ENCODE measurements at regions not wholly inside any gene's neighbourhood (a gene's known extent, or its start where the extent isn't known, plus 50 kb on each side); places are given as distances from the start of the nearest gene placed in this dataset.

- H3K4me3 ChIP-seq, result no peak overlapping the region
- no peak for TF ChIP-seq JUNB (IDR thresholded peaks at IDR 0.05; ENCODE audit: unreplicated experiment)
- TF ChIP-seq ZNF331 (CRISPR knock-in tag; IDR thresholded peaks at IDR 0.05; ENCODE audit: low read depth), result no peak
- no peak for TF ChIP-seq STAT1 (IDR thresholded peaks at IDR 0.05; ENCODE audit: unreplicated experiment)
- TF ChIP-seq CTCF (conservative IDR thresholded peaks at IDR 0.05; ENCODE audit: low read depth in 2 of 2), result no peak
- 0 out of 3 replicates have a peak, but pooled peaks cover 3% of the 10 kb centered on the region for H3K36me3 Mint-ChIP-seq (ENCODE audit: low read depth)
These were observed 203.5 kb downstream of the TAF11L14 start for GRCh38 chr5:17837757-17838156.

GRCh38 chr5:17838469-17838868, 204.2 kb downstream of the TAF11L14 start:
- Histone ChIP-seq H3K27ac (ENCODE audit: low read depth) (no peak overlapping the region), H3K4me3 (no peak overlapping the region), H3K4me2 (no peak overlapping the region), H3K27me3 (ENCODE audit: insufficient read depth) (no peaks in the 10 kb centered on the region), H2AFZ (no peak overlapping the region), H4K20me1 (replicated peaks; ENCODE audit: insufficient read depth) (no peaks in the 10 kb centered on the region), H3K4me1 (ENCODE audit: insufficient read depth) (no peaks in the 10 kb centered on the region), H3K79me2 (replicated peaks; ENCODE audit: insufficient read depth) (no peaks in the 10 kb centered on the region), H3F3A (replicated peaks; ENCODE audit: low read depth) (no peaks in the 10 kb centered on the region), H3K36me3 (ENCODE audit: insufficient read depth) (no peaks in the 10 kb centered on the region), H3K9me2 (ENCODE audit: insufficient read depth) (no peaks in the 10 kb centered on the region)
- no peak; the same call in 2 of the 3 replicates for ATAC-seq
- H3K36me3 Mint-ChIP-seq (ENCODE audit: low read depth), result 0 out of 3 replicates have a peak, but pooled peaks cover 3% of the 10 kb centered on the region
- H3K9me3 Mint-ChIP-seq, result peaks cover 24% of the 10 kb centered on the region; the same call in 2 of the 3 replicates
- TF ChIP-seq CTCF (conservative IDR thresholded peaks at IDR 0.05; ENCODE audit: low read depth in 2 of 2) (no peak), POLR2AphosphoS5 (IDR thresholded peaks at IDR 0.05; ENCODE audit: low read depth) (no peak), EZH2 (IDR thresholded peaks at IDR 0.05; ENCODE audit: low read depth, unreplicated experiment) (no peak), EZH2phosphoT487 (IDR thresholded peaks at IDR 0.05; ENCODE audit: unreplicated experiment) (no peak)
- no peak overlapping the region for H3K4me3 Mint-ChIP-seq
- H3K4me1 Mint-ChIP-seq, result no peaks in the 10 kb centered on the region
- H3K27me3 Mint-ChIP-seq (ENCODE audit: insufficient read depth, low read depth, poor library complexity), result no peaks in the 10 kb centered on the region
- DNase-seq (ENCODE audit: low spot score), result peak; percentile 34
- H3K27ac Mint-ChIP-seq, result no peak overlapping the region

More at GRCh38 chr5:17837757-17838156, 203.5 kb downstream of the TAF11L14 start:
- H3K27me3 Mint-ChIP-seq (ENCODE audit: insufficient read depth, low read depth, poor library complexity), result no peaks in the 10 kb centered on the region
- H3K9me3 Mint-ChIP-seq, result peaks cover 24% of the 10 kb centered on the region; the same call in 2 of the 3 replicates
- H3K4me1 Mint-ChIP-seq, result no peaks in the 10 kb centered on the region
- no peak overlapping the region for H3K4me2 ChIP-seq
- no peak overlapping the region for H3K27ac ChIP-seq (ENCODE audit: low read depth)
- H3K4me3 Mint-ChIP-seq, result no peak overlapping the region
- H3K79me2 ChIP-seq (replicated peaks; ENCODE audit: insufficient read depth), result no peaks in the 10 kb centered on the region
- no peak overlapping the region for H3K27ac Mint-ChIP-seq
- H3K27me3 ChIP-seq (ENCODE audit: insufficient read depth), result no peaks in the 10 kb centered on the region
- no peaks in the 10 kb centered on the region for H3K36me3 ChIP-seq (ENCODE audit: insufficient read depth)
- ATAC-seq, result no peak
- no peak for DNase-seq (ENCODE audit: low spot score)
- H4K20me1 ChIP-seq (replicated peaks; ENCODE audit: insufficient read depth), result no peaks in the 10 kb centered on the region
- H3K9me2 ChIP-seq (ENCODE audit: insufficient read depth), result 0 out of 2 replicates have a peak, but pooled peaks cover under 1% of the 10 kb centered on the region
- no peaks in the 10 kb centered on the region for H3F3A ChIP-seq (replicated peaks; ENCODE audit: low read depth)
- H3K4me1 ChIP-seq (ENCODE audit: insufficient read depth), result no peaks in the 10 kb centered on the region
- no peak overlapping the region for H2AFZ ChIP-seq
